ENCODE measurements at regions not wholly inside any gene's neighbourhood (a gene's known extent, or its start where the extent isn't known, plus 50 kb on each side); places are given as distances from the start of the nearest gene placed in this dataset.

GRCh38 chr12:74790931-74791330 is 253.3 kb downstream of the ATXN7L3B start:
- ATAC-seq (ENCODE audit: low read depth in 2 of 2) (no peak), DNase-seq (no peak)
- no peaks in the 10 kb centered on the region for H3K36me3 Mint-ChIP-seq
- no peaks in the 10 kb centered on the region for H3K27me3 Mint-ChIP-seq
- H3K4me1 Mint-ChIP-seq = no peaks in the 10 kb centered on the region
- no peak overlapping the region for H3K4me3 Mint-ChIP-seq
- H3K9me3 Mint-ChIP-seq = peaks cover 0 to 4% (median 2%) of the 10 kb centered on the region in 7 donors
- H3K27ac Mint-ChIP-seq = no peak overlapping the region

DNA sequence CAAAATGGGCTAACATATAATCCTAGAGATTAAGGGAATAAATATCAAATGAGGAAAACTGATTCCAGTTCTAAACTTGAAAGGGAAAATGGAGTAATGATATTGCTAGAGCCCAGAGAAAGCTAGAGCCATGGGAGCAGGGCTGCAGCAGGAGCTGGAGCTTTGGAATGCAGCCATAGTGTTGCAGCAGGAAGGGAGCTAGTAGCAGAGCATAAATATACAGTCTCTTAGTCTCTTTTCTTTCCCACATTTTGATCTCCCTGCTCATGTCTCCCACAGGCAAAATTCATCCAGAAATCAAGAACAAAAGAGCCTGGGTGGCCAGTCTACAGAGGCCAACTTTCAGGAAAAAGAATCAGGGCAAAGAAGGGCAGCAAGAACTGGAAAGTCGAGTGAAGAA is 253.7 kb downstream of the ATXN7L3B start:
- no peak for ATAC-seq (ENCODE audit: low read depth in 2 of 2)
- Mint-ChIP-seq H3K9me3 (peaks cover 0 to 4% (median 2%) of the 10 kb centered on the region in 7 donors), H3K4me3 (no peak overlapping the region), H3K36me3 (no peaks in the 10 kb centered on the region), H3K27ac (no peak overlapping the region), H3K4me1 (no peaks in the 10 kb centered on the region), H3K27me3 (no peaks in the 10 kb centered on the region)
- DNase-seq = no peak

DNA sequence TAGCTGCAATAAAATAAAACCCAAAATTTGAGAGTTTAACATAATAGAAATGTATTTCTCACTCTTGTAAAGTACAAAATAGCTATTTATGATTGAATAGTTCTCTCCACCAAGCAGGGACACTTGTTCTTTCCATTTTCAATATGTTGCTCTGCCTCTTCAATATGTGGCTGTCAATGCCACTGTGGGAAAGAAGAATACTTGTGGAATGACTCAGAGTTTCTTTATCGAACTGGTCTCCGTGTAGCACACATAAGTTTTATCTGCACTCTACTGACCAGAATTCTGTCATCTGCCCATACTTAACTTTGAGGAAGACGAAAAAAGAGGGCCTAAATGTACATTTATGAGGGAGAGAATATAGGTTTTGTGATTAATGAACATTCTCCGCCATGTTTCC is 256.9 kb downstream of the ATXN7L3B start:
- no peak overlapping the region for H3K4me3 Mint-ChIP-seq
- H3K4me1 Mint-ChIP-seq = no peaks in the 10 kb centered on the region
- no peak overlapping the region for H3K27ac Mint-ChIP-seq
- H3K36me3 Mint-ChIP-seq = no peaks in the 10 kb centered on the region
- ATAC-seq (ENCODE audit: low read depth in 2 of 2) (no peak), DNase-seq (no peak)
- no peaks in the 10 kb centered on the region for H3K27me3 Mint-ChIP-seq
- peaks cover 0 to 4% (median 0%) of the 10 kb centered on the region in 7 donors for H3K9me3 Mint-ChIP-seq

DNA sequence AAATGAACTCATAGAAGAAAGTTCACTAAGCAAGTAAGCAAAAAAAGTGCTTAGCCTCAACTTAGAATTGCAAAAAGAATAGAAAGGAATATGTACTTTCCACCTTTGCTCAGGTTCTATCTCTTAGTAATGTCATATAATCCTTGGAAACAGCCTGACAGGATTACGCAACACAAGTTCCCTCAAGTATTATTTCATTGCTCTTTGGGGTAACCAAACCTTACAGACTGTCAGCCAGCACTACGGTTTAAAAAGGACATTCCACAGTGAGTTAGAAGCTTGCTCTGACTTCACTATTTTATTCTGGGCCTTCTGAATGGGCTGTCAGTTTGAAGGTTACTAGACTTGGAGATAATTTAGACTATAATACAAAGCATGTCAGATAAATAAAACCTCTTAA is 264.0 kb downstream of the ATXN7L3B start:
- ATAC-seq (ENCODE audit: low read depth in 2 of 2) (no peak), DNase-seq (no peak)
- no peaks in the 10 kb centered on the region for H3K4me1 Mint-ChIP-seq
- no peaks in the 10 kb centered on the region for H3K27me3 Mint-ChIP-seq
- H3K36me3 Mint-ChIP-seq = no peaks in the 10 kb centered on the region
- peaks cover 0 to 6% (median 0%) of the 10 kb centered on the region in 7 donors for H3K9me3 Mint-ChIP-seq
- H3K4me3 Mint-ChIP-seq = no peak overlapping the region
- no peak overlapping the region for H3K27ac Mint-ChIP-seq

- Mint-ChIP-seq H3K36me3 (no peaks in the 10 kb centered on the region), H3K4me3 (no peak overlapping the region), H3K27ac (peak overlapping the region in 1 of 6 donors; percentile 32), H3K4me1 (no peaks in the 10 kb centered on the region), H3K27me3 (no peaks in the 10 kb centered on the region), H3K9me3 (peaks cover 0 to 23% (median 4%) of the 10 kb centered on the region in 7 donors)
- ATAC-seq (ENCODE audit: low read depth in 2 of 2) (no peak), DNase-seq (no peak)
Measured at GRCh38 chr12:74816398-74817175, 279.0 kb downstream of the ATXN7L3B start.

DNA sequence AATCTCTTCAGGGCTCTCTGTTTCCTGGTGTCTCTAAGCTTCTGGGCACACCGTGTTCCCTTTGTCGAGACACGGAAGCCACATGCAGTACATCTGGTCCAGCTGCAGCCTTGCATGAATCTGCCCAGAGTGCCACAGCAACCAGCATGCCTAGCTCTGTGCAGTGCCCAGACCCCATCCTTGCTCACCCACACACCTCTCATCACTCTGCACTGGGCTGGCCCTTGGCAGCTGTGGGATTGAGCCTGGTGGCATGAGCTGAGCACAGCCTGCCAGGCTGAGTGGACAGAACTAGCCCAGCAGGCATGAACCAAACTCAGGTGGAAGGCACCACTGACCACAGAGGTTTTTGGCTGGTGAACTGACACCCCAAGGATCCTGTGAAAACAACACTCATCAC is 279.9 kb downstream of the ATXN7L3B start:
- H3K36me3 Mint-ChIP-seq = no peaks in the 10 kb centered on the region
- DNase-seq (no peak), ATAC-seq (ENCODE audit: low read depth in 2 of 2) (no peak)
- H3K9me3 Mint-ChIP-seq = peaks cover 0 to 23% (median 4%) of the 10 kb centered on the region in 7 donors
- no peaks in the 10 kb centered on the region for H3K27me3 Mint-ChIP-seq
- H3K4me1 Mint-ChIP-seq = no peaks in the 10 kb centered on the region
- no peak overlapping the region for H3K4me3 Mint-ChIP-seq
- peak overlapping the region in 1 of 6 donors; percentile 70 for H3K27ac Mint-ChIP-seq

- H3K27me3 Mint-ChIP-seq = no peaks in the 10 kb centered on the region
- H3K9me3 Mint-ChIP-seq = peaks cover 0 to 23% (median 4%) of the 10 kb centered on the region in 7 donors
- H3K4me3 Mint-ChIP-seq = no peak overlapping the region
- no peaks in the 10 kb centered on the region for H3K4me1 Mint-ChIP-seq
- no peaks in the 10 kb centered on the region for H3K36me3 Mint-ChIP-seq
- no peak for ATAC-seq (ENCODE audit: low read depth in 2 of 2)
- DNase-seq = no peak
- H3K27ac Mint-ChIP-seq = no peak overlapping the region
Measured at GRCh38 chr12:74818412-74818811, 280.8 kb downstream of the ATXN7L3B start.

GRCh38 chr12:74820324-74820723 is 282.7 kb downstream of the ATXN7L3B start:
- ATAC-seq (ENCODE audit: low read depth in 2 of 2) (no peak), DNase-seq (no peak)
- peaks cover 0 to 12% (median 0%) of the 10 kb centered on the region in 7 donors for H3K9me3 Mint-ChIP-seq
- no peaks in the 10 kb centered on the region for H3K36me3 Mint-ChIP-seq
- H3K4me3 Mint-ChIP-seq = no peak overlapping the region
- H3K4me1 Mint-ChIP-seq = no peaks in the 10 kb centered on the region
- no peaks in the 10 kb centered on the region for H3K27me3 Mint-ChIP-seq
- H3K27ac Mint-ChIP-seq = no peak overlapping the region

- no peak for ATAC-seq (ENCODE audit: low read depth in 2 of 2)
- Mint-ChIP-seq H3K27me3 (no peaks in the 10 kb centered on the region), H3K36me3 (no peaks in the 10 kb centered on the region), H3K27ac (no peak overlapping the region), H3K4me3 (no peak overlapping the region), H3K9me3 (peaks cover 0 to 27% (median 7%) of the 10 kb centered on the region in 7 donors), H3K4me1 (no peaks in the 10 kb centered on the region)
- no peak for DNase-seq
Measured at GRCh38 chr12:74836567-74836966, 298.9 kb downstream of the ATXN7L3B start.

DNA sequence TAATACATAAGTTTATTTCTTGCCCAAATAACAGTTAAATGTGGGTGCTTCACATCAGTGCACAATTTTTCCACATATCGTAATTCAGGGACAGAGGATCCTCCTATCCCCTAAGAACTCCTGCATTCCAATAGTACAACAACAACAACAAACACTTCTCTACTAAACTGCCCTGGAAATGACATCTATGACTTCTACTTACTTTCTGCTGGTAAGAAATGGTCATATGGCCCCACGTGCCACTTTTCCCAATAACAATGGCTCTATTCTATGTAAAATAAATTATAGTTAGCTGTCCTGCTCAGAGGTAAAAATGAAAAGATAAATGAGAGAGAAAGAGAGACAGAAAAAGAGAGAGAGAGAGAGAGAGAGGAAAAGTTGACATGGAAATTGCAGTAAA is 308.5 kb downstream of the ATXN7L3B start:
- Mint-ChIP-seq H3K9me3 (no peaks in the 10 kb centered on the region), H3K4me1 (no peaks in the 10 kb centered on the region), H3K27ac (no peak overlapping the region), H3K27me3 (no peaks in the 10 kb centered on the region), H3K4me3 (no peak overlapping the region), H3K36me3 (no peaks in the 10 kb centered on the region)
- ATAC-seq (ENCODE audit: low read depth in 2 of 2) (no peak), DNase-seq (no peak)

GRCh38 chr12:74847169-74847568 is 309.5 kb downstream of the ATXN7L3B start:
- ATAC-seq (ENCODE audit: low read depth in 2 of 2) = no peak
- Mint-ChIP-seq H3K36me3 (no peaks in the 10 kb centered on the region), H3K4me1 (no peaks in the 10 kb centered on the region), H3K9me3 (no peaks in the 10 kb centered on the region), H3K4me3 (no peak overlapping the region), H3K27ac (no peak overlapping the region), H3K27me3 (no peaks in the 10 kb centered on the region)
- no peak for DNase-seq

DNA sequence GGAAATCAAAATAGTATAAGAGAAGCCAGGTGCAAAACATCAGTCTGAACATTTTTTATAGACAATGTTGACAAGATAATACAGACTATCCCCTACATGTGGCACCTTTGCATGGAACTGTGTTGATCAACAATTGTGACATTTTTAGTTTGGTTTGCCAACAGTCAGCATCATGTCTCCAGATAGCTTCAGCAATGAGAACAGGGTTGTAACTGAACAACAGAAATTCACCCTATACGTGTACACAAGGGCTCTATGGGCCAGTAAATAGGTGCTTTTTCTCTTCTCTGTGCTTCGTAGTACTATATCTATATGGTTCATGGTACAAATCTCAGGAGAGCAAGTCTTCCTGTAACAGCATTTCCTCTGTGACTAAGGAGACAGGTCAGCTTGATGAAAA is 310.4 kb downstream of the ATXN7L3B start:
- no peak for DNase-seq
- no peak overlapping the region for H3K4me3 Mint-ChIP-seq
- ATAC-seq (ENCODE audit: low read depth in 2 of 2) = no peak
- H3K9me3 Mint-ChIP-seq = no peaks in the 10 kb centered on the region
- no peaks in the 10 kb centered on the region for H3K4me1 Mint-ChIP-seq
- H3K36me3 Mint-ChIP-seq = no peaks in the 10 kb centered on the region
- H3K27me3 Mint-ChIP-seq = no peaks in the 10 kb centered on the region
- H3K27ac Mint-ChIP-seq = no peak overlapping the region

GRCh38 chr12:74849801-74850200 is 312.2 kb downstream of the ATXN7L3B start:
- H3K4me3 Mint-ChIP-seq = no peak overlapping the region
- H3K4me1 Mint-ChIP-seq = no peaks in the 10 kb centered on the region
- H3K36me3 Mint-ChIP-seq = no peaks in the 10 kb centered on the region
- DNase-seq (no peak), ATAC-seq (ENCODE audit: low read depth in 2 of 2) (no peak)
- H3K9me3 Mint-ChIP-seq = no peaks in the 10 kb centered on the region
- H3K27me3 Mint-ChIP-seq = no peaks in the 10 kb centered on the region
- H3K27ac Mint-ChIP-seq = no peak overlapping the region

- Mint-ChIP-seq H3K36me3 (no peaks in the 10 kb centered on the region), H3K27ac (no peak overlapping the region), H3K4me3 (no peak overlapping the region), H3K9me3 (peaks cover 0 to 13% (median 5%) of the 10 kb centered on the region in 7 donors), H3K4me1 (no peaks in the 10 kb centered on the region), H3K27me3 (no peaks in the 10 kb centered on the region)
- ATAC-seq (ENCODE audit: low read depth in 2 of 2) (no peak), DNase-seq (no peak)
Measured at GRCh38 chr12:74871817-74872216, 334.2 kb downstream of the ATXN7L3B start.

DNA sequence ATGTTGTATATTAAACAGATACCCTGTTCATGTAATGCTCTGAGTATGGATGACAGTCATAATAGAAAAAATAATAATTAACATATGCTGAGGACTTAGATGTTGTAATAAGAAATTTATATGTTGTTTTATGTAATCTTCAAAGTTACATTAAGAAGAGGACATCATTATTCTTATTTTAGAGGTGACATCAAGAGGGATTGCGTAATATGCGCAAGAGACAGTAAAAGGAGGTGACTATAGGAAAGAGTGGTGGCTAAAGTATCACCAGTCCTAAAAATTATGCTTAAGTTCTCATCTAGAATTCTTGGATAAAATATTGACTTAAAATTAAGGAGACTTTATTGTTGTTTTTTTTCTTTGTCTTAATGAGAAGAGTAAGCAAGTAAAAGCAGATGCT is 323.9 kb downstream of the KCNC2 start:
- Mint-ChIP-seq H3K27ac (no peak overlapping the region), H3K27me3 (no peaks in the 10 kb centered on the region), H3K4me1 (no peaks in the 10 kb centered on the region), H3K4me3 (no peak overlapping the region), H3K36me3 (no peaks in the 10 kb centered on the region), H3K9me3 (peaks cover 0 to 7% (median 4%) of the 10 kb centered on the region in 7 donors)
- DNase-seq (no peak), ATAC-seq (ENCODE audit: low read depth in 2 of 2) (no peak)

All from naive B cell (primary cell).